HG02970 (cell line): ENCODE measurements at regions not wholly inside any gene's neighbourhood (a gene's known extent, or its start where the extent isn't known, plus 50 kb on each side); places are given as distances from the start of the nearest gene placed in this dataset.

ENCODE experiments used
- ATAC-seq: cut with Tn5 transposase; IDR thresholded peaks from one replicate; pipeline ENCODE4 v1.9.1; 2021; ENCODE audit warnings: mild to moderate bottlenecking, moderate library complexity, moderate number of reproducible peaks; ENCODE audit not compliant: unreplicated experiment, low FRiP score

DNA sequence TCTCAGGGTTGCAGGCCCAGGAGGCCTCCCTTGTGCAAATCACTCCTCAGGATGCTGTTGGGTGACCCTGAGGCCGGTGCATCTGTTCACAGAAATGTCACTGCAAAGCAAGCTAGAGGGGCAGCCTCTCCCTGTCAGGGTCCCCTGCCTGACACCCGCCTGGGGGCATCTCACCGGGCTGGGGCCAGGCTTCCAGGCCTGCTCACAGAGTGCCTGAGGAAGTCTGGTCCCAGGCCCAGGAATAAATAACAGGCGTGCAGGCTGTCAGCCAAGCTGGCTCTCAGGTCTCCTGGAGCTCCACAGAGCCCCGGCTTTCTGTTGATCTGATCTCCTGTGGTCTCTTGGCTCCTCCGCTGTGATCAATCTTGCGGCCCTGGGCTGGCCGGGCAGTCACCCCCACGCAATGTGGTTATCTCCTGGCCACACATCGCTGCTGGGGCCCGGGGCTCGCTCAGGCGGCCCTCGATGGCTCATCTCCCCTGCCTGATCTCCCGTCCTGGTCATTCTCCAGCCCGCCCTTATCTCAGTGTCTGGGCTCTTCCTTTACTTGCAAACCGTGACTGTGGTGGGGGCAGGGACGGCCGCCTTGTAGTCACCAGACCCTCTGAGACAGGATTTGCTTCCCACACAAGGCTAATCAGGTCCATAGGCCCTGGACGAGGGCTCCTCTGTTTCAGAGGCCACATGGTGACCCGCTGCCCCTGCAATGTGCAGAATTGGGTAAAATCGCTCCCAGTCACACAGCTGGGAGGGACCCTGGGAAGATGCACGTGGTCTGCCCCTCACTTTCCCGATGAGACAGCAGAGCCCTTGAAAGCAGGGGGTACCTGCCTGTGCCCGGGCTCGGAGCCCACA, 231.2 kb upstream of the GSE1 start:
- no peak for ATAC-seq

DNA sequence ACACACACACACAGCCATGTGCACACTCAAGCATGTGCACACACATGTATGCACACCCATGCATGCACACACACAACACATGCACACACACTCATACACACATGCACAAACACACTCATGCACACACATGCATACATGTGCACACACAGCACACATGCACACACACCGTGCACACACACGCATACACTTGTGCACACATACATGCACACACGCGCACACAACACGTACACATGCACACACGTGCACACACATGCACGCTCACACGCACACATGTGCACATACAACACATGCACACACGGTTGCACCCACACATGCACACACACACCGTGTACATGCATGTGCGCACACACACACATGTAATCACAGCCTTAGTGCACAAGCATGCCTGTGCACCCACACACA, 230.4 kb upstream of the GSE1 start:
- no peak for ATAC-seq

DNA sequence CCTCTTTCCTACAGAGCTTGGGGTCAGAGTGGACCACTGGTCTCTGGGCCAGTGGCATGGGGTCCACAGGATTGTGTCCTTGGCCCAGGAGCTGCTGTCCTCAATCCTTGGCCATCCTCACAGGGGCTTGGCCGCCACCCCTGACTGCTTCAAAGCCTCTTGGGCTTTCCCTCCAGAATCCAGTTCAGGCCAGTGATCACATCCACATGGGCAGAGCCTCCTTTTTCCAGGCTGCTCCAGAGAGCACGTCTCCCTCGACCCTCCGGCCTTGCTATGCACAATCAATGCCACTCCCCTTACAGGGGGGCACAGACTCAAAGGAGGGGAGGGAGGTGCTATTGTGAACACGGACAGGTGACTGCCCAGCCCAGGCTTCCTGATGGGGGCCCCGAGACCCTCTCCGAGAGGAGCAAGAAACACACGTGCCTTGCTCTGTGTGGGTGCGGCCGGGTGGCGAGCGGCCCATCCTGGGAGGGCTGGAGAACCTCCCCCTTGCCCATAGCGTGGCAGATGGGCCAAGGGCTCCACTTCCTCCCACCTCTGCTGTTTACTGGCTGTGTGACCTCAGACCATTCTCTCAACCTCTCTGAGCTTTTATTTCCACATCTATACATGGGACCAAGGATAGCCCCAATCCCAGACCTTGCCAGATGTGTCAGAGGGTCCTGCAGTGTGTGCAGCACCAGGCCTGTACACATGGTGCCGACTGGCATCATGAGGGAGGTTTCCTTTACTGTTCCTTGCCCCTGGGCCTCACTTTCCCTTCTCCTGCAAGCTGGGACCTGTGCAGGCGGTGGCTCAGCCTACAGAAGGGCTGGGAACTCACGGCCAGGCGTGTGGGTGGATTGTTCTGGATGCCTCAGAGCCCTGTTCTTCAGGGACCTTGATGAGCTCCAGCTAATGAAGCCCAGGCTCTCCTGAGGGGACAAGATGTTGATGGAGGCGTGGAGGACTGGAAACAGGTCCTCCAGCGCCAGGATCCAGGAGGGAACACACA, 229.0 kb upstream of the GSE1 start:
- no peak for ATAC-seq

DNA sequence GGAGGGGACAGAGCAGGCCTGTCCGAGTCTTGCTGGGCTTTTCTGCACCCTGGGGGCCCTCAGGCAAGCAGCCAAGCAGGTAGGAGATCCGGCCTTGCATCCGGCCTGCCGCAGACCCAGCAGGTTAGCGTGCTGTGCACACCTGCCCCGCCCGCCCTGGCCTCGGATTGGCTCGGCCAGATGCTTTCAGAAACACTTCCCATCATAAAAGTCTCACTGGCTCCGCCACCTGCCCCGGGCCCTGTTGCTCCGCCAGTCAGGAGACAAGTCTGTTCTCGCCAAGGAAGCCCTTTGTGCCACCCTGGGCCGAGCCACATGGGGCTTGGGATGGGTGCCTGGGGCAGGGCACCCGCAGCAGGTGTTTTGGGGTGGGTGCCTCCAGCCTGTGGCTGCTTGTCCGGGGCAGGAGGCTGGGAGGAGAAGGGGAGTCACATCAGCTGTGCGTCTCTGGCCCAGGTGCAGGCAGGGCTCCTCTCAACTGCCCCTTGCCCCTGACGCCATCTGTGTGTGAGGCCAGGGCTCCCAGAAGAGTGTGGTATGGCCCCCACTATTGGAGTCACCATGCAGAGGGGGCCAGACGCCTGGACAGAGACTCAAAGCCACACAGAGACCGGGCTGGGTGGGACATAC, 228.2 kb upstream of the GSE1 start:
- ATAC-seq = no peak

DNA sequence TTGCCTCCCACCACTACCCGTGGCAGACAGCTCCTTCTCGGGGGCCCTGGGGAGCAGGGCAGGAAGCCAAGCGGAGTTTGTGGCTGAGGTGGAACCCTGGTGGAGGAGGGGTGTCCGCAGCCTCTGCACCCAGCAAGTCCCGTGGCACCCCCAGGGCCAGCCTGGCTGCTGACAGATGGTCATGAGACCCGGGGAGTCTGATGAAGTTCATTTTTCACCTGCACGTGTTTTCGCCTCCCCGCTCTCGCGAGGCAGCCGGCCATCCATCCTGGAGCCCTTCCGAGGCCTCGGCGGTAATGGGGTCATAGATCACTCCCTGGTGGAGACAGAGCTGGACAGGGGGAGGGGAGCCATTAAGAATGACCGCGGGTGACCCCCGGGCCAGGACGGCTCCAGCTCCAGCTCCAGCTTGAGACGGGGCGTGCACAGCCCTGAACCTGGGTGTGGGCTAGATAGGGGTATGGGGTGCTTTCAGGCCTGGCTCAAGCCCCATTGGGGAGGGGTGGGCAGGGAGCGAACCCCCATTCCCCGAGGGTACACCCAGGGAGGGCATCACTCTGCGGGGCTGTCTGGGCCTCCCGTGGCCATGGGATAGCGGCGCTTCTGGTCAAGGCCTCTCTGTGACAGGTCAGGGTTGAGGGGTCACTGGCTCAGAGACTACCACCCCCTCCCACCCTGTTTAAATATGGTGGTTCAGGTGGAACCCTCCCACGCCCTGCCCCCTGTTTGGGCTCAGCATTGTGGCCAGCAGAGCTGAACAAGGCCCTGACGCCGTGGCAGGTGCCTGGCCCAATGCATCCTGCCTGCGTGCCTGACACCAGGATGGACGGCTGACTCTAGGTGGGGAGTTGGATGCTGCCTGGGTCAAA, 227.4 kb upstream of the GSE1 start:
- no peak for ATAC-seq

DNA sequence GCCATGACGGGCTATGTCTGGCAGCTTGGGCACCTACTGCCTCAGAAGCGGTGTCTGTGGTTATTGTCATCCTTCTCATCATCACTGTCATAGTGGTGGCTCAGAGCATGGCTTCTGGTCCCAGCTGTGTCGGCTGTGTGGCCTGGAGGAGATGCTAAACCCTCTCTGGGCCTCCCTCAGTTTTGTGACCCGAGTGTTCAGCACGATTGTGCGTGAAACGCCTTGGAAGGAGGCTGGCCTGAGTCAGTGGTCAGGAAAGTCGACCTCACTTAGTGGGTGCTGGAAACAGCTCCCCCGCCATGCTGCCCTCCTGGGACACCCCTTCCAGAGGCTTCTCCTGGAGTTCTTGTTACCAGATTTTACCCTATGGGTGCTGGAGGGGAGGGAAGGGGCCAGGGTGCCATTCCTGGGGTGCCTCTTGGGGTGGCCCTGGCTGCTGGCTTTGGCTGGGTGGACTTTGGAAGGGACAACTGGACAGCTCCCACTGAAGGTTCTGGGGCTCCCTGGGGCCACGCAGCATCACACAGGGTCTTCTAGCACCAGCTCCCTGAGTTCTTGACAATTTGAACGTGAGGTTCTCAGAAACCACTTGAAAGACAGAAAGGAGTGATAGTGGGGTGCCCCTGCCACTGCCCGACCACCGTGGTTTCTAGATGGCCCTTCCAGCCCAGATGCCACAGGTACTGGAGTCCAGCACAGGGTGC, 226.5 kb upstream of the GSE1 start:
- ATAC-seq = no peak

DNA sequence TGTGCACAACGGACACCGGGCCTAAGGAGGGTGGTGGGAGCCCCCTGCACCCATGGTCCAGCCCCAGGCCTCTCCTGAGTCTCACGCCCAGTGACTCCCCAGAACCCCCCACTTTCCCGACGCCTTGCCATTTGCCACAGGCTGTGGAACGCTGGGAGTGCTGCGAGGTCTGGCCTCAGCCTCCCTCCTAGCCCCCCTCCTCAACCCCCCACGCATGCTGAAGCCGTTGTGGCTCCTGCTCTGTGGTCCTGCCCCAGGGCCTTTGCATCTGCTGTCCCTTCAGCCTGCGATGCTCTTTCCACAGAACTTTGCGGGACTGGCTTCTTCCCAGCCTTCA, 226.0 kb upstream of the GSE1 start:
- no peak for ATAC-seq

DNA sequence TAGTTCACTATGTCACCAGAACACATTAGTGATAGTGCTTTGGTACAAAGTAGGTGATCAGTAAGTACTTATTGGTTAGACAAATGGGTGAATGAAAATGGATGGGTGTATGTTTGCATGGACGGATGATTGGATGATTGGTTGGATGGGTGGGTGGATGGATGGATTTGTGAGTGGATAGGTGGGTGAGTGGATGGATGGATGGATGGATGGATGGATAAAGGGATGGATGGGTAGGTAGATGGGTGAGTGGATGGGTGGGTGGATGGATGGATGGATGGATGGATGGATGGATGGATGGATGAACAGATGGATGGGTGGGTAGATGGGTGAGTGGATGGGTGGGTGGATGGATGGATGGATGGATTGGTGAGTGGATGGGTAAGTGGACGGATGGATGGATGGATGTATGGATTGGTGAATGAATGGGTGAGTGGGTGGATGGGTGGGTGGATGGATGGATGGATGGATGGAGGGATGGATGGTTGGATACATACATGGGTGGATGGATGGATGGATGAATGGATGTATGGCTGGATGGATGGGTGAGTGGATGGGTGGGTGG, 225.3 kb upstream of the GSE1 start:
- no peak for ATAC-seq

DNA sequence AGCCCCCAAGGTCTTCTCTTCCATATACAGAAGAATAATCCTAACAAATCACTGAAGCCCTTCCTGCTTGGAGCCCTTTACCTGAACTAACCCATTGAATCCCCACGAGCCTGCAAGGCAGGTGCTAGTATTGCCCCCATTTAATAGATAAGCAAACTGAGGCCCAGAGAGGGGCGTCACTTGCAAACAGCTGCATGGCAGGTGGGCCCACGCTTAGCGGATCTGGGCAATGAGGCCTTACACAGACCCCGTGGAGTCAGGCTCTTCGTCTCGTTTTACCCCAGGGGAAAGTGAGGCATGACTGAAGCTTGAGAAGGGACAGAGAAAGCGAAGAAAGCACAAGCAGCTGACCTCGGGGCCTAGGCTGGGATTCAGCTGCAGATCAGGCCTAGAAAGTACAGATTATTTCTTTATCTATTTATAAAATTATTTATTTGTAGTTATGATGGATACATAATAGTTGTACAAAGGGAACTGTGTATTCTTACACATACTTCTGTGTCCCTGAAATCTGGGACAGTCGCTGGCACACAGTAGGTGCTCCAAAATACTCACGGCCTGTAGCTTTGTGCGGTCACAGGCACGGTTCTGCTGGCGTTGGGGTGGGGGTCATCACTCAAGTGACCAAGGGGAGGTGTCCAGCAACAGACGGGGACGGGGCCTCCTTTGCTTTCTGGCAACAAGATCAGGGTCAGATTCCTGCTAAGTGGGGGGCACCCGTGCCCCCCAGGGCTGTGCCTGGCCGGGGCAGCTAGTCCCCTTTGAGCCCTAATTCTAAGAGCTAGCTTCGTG, 223.2 kb upstream of the GSE1 start:
- ATAC-seq = no peak

DNA sequence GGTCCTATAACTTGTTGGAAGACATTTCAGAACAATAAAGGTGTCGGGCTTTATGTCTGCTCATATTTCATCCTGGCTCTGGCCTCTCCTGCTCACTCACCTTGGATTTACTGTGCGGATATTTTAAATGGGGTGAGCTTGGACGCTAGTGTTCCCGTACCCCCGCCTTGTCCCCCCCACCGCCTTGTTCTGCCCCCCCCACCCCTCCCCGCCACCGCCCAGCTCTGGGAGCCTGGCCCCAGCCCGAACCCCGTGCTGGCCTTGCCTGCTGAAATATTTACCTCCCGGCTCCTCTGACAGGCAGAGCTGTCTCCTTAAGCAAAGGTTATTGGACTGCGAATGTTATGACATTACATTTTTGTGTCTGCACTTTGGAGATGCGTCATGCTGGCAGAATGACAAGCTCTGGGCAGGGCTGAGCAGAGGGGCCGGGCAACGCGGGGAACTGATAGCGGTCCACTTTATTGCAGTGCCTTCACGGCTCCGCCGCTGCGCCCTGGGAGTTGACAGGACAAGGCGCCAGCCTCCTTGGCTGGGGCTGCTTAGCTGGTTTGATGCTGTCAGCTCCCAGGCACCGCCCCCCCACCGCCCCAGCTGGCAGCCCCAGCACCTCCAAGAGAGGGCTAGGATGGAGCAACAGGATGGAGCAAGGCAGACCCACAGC, 222.5 kb upstream of the GSE1 start:
- ATAC-seq = no peak

DNA sequence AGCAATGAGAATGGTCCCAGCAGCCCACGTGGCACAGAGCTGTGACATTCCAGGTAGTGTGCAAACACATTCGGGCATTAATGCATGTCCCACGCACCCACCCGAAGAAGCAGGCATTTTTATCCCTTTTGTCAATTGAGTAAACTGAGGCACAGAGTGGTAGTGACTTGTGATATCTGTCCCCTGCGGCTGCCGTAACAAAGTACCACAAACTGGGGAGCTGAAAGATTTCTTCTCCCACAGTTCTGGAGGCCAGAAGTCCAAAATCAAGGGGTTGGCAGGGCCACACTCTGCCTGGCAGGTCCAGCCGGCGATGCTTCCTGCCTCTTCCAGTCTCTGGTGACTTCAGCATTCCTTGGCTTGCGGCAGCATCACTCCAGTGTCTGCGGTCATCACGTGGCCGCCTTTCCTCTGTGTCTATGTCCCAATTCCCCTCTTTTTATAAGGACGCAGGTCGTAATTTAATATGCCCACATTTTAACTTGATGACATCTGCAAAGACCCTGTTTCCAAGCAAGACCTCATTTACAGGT, 221.9 kb upstream of the GSE1 start:
- ATAC-seq = no peak

DNA sequence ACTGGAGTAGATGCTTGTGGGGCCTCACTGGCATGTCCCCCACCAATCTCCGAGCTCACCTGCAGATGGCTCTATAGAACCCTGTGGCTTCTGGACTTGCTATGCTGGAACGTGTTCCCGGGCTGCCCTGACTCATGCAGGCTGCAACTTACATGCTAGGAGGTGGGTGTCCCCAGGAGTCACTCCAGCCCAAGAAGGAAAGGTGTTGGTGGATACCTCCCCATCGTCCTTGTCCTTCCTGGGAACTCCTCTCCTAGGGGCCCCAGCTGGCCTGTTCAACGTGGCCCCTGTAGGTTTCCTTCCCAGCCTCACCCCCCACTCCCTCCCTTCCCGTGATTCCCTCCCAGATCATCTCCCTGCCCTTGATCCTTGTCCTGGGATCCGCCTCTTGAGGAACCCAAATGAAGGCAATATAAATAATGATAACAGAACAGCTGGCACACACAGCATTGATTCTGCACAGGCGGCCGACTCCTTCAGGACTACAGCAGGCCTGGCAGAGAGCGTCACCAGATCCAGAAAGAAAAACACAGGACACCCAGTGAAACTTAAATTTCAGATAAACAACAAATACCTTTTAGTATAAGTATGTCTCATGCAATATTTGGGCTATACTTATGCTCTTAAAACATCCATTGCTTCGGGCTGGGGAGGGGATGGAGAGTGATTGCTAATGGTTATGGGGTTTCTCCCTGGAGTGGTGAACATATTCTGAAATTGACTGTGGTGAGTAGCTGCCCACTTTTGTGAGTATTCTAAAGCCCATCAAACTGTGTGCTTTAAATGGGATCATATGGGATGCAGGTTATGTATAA, 221.1 kb upstream of the GSE1 start:
- no peak for ATAC-seq

DNA sequence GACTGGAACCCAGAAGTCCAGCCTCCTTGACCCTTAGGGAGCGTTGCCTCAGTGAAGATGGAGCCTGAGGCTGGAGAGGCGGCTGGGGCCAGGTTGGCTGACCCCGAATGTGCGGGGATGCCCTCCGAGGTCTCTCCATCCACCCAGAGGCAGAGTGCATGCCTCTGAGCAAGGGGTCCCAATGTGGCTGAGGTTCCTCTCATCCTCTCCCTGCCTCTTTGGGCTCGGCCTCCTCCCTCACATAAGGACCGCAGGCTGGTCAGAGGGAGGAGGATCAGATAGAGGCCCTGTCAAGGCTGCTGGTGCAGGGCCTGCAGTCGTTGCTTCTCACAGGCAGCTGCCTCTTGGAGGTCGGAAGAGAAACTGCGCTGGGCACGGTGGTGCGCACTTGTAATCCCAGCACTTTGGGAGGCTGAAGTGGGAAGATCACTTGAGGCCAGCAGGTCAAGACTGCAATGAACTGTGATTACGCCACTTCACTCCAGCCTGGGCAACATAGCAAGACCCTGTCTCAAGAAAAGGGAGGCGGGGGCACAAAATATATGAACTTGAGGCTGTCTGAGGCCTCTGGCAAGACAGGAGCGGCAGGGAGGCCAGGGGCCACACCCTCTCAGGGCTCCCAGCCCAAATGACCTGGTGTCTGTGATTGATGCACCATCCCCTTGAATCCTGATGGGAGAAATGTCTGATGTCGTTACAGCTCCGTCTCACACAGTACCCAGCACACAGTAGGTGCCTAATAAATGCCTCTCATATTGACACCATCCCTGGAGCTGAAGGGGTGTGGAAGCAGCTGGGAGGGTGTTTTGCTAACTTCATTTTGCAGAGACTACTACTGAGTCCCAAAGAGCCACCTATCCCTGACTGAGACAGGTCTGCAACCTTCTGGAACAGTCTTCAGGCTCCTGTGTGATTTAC, 220.1 kb upstream of the GSE1 start:
- no peak for ATAC-seq

DNA sequence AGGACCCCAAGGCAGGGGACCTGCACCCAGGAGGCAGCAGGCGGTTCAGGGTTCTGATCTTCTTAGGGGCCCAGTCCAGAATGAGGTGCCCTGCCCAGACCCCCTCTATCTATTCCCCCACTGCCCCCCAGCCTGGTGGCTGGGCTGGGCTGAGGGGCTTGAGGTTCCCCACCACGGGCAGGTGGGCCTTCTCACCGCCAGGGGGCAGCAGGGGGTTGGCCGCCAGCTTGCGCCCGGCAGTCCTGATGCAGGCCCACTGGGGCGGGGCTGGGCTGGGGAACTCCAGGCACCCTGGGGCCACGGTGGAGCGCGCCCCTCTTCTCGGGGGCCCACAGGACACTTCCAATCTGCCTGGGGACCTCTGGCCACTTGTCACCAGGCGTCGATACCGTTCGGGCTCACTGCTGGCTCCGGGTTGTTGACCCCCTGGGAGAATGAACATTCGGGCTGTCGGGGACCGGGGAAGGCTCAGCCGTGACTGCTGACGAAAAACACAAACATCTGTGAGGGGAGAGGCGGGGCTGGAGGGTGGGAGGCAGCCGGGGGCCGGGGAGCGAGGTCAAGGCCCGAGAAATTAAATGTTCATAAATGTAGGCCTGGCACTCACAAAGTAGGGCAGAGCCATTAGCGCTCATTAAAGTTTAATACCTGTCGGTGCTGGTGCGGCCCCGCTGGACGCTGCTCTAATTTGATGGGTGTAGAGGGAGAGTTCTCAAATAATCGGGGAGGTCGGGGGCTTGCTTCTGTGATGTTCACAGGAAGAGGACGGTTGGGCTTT, 219.3 kb upstream of the GSE1 start:
- ATAC-seq = no peak
